NCI-H526 (cell line): ENCODE measurements at regions not wholly inside any gene's neighbourhood (a gene's known extent, or its start where the extent isn't known, plus 50 kb on each side); places are given as distances from the start of the nearest gene placed in this dataset.
A peak's percentile ranks its signal among the peaks of the same experiment; 100 is the strongest.

Source experiments
- DNase-seq, 2 experiments: peaks; one replicate each; lab custom pipeline; 2025; lab: John Stamatoyannopoulos, UW

GRCh38 chr1:193348769-193349535, 162.5 kb upstream of the B3GALT2 start:
- DNase-seq: no peak

DNA sequence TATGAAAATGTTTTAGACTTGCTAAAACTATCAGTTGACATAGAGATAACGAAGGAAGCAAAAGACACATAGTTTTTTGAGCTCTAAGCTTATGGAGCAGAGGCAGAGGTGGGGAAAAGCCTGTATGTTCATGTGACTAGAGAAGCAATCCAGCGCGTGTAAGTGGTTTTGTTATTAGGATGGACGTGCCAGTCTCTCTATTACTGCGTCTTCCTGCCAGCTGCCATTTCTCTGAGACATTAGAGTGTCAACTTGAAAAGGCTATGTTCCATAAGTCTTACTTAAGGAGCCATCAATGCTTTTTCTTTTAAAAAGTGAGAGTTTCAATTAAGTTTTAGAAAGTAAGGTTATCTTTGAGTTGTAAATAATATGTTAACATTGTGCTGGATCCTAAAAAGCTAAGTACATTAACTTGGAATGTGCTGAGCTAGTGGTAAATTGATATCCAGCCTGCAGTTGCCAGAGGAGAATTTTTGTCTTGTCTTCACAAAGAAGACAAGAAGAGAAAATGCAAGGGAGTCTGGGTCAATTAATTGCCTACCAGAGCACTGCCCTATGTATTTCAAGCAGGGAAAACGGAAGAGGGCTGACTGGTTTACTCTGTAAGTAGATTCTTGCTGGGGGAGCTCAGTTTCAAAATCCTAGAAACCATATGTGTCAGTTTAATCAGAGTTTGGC, 161.8 kb upstream of the B3GALT2 start:
- DNase-seq: no peak

- no peak for DNase-seq
These were observed 159.7 kb upstream of the B3GALT2 start for GRCh38 chr1:193346085-193346484.

- no peak for DNase-seq
These were observed 156.4 kb upstream of the B3GALT2 start for GRCh38 chr1:193342811-193343210.

GRCh38 chr1:193340331-193340730, 153.9 kb upstream of the B3GALT2 start:
- no peak for DNase-seq

DNA sequence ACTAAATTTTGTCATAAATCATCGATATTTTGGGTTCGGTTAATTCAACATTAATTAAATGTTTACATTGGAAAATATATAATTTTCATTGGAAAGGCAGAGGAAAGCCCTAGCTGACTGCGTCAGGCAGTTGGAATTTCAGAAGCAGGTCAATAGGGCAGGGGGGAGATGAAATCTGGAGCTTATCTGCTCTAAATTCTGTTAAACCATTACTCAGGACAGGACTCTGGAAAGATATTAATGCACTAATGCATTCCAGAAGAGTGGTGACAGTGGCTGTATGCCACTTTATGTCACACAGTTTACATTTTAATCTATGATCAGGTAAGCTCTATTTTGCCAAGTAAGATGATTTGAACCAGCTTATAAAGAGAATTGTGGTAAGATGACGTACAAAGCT, 153.0 kb upstream of the B3GALT2 start:
- DNase-seq: no peak

DNA sequence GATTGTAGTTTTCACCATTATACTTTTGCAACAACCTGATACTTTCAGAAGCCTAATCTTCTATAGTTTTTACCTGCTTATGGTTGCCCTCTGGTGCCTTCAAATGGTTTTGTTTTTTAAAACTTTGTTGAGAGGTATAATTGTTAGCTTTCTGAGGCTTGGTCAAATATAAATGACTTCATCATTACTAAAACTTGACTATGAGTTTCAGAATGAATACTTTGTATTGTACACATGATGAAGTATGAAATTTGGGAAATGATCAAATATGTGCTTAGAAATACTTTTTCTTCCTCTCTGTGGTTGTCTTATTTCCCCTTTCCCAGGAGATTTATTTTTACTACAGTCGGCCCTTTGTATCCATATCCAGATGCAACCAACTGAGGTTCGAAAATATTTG, 151.8 kb upstream of the B3GALT2 start:
- no peak for DNase-seq

DNA sequence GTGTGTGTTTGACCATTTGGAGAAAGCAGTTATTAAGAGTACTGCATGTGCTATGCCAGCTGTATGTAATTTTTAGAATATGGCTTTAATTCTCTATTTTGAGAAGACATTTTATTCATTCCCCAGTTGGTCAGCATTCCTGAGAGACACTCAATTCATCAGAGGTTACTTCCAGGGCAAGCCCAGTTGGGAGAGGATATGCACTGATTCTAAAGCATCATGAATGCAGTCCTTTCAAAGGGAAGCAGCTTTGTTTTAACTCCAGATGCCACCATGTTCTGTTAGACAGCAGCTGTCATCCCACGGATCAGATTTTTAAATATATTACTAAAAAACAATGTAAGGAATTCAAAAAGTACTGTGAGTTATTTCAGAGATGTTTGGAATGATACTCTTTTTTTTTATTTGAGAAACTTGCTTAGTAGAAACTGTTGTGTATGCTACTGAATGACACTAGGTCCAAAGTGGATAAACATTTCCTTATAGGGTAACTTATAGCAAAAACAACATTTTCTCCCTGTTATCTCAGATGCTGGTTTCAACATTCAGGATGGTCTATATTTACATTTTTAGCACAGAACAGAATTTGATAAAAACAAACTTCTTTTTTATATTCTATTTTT, 149.5 kb upstream of the B3GALT2 start:
- DNase-seq: no peak

DNA sequence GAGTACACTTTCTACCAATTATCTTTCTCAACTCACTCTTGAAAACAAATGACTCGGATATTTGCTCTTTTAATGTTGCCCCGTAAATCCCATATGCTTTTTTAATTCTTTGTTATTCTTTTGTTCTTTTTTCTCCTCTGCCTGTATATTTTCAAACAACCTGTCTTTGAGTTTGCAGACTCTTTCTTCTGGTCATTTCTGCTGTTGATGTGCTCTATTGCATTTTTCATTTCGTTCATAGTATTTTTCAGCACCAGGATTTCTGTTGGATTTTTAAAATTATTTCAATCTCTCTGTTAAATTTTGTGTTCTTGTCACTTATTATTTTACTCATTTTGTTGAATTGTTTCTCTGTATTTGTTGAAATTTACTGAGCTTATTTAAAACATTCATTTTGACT, 146.8 kb upstream of the B3GALT2 start:
- DNase-seq: no peak

DNA sequence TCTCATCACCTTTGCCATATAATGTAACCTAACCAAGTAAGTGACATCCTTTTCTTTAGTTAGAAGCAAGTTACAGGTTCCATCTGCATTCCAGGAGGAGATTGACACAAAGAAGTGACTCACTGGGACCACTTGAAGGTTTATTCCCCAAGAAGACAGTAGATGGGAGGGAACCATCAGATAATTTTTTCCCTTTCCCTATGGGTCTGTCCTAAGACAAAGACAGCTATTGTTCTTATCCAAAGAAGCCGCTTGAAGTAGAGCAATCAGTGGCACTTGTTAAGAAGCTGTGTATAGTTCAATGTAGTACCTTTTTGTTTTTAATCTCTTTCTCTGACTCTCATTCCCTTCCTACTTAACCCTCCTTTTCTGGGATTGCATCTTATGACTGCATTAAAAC, 139.9 kb upstream of the B3GALT2 start:
- no peak for DNase-seq

DNA sequence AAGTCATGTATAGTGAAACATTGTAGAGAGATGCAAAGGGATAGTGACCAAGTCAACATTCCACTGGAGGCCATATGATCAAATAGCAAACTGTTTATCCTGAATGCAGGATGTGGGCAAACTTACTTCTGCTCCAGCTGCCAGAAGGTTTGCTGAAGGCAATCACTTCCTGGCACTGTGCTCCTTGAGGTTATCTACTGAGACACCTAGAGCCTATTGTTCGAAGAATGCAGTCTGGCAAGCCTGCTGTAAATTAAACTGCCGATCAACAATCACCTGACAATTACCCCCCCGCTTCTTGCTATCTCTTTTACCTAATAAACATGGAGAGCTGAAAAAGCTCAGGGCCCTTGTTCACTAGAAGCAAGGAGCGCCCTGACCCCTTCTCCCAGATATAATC, 139.4 kb upstream of the B3GALT2 start:
- no peak for DNase-seq

GRCh38 chr1:193325042-193325441, 138.6 kb upstream of the B3GALT2 start:
- DNase-seq: no peak

DNA sequence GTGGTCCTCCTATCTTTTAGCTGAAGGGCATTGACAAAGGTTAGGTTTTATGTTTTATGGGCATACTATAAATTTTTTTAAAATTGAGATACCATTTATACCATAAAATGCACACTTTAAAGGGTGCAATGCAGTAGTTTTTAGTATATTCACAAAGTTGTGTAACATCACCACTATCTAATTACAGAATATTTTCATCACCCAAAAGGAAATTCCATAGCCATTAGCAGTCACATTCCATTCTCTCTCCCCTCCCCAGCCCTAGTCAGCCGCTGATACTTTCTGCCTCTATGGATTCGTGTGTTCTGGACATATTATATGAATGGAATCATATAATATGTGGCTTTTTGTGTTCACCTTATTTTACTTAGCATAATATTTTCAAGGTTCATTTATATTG, 135.8 kb upstream of the B3GALT2 start:
- DNase-seq: no peak

- DNase-seq: no peak
These were observed 134.9 kb upstream of the B3GALT2 start for GRCh38 chr1:193321242-193321840.

- no peak for DNase-seq
These were observed 133.9 kb upstream of the B3GALT2 start for GRCh38 chr1:193320270-193320669.

DNA sequence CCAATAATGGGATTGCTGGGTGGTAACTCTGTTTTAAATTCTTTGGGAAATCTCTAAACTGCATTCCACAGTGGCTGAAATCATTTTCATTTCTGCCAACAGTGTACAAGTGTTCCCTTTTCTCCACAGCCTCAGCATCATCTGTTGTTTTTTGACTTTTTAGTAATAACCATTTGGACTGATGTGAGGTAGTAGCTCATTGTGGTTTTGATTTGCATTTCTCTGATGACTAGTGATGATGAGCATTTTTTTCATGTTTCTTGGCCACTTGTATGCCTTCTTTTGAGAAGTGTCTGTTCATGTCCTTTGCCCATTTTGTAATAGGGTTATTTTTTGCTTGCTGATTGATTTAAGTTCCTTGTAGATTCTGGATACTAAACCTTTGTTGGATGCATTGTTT, 131.9 kb upstream of the B3GALT2 start:
- DNase-seq: no peak

DNA sequence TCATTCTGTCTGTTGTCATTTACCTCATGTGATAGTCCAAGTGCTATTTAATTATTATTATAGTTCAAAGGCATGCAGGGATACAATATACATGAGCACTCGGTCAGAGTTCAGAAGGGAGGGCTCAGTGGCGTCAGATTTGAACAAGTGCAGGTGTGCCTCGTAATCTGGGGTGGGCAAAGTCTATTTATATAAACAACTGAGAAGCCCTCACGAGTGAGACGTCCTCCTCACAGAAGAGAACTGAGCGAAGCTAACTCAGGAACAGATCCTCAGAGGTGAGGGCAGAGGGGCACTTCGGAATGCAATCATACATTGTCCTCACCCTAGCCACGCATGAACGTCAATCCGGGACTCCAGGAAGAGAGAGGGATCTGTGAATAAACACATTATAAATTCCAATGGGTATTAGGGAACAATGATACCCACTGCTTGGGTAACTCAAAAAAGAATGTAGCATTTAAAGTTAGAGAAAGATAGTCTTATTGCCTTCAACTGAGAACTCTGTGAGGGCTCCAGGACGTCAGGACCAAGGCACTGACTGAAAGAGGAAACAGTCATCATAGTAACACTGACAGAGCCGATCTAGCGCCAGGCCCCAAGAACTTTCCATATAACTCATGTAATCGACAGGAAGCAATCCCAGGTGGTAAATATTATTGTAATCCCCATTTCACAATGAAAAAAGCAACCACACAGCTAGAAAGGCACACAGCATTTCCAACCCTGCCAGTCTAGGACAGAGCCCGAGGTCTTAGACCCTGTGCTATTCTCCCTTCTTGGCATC, 127.1 kb upstream of the B3GALT2 start:
- DNase-seq: no peak

- no peak for DNase-seq
These were observed 126.0 kb upstream of the B3GALT2 start for GRCh38 chr1:193312432-193312831.

GRCh38 chr1:193311226-193311948, 125.0 kb upstream of the B3GALT2 start:
- no peak for DNase-seq

DNA sequence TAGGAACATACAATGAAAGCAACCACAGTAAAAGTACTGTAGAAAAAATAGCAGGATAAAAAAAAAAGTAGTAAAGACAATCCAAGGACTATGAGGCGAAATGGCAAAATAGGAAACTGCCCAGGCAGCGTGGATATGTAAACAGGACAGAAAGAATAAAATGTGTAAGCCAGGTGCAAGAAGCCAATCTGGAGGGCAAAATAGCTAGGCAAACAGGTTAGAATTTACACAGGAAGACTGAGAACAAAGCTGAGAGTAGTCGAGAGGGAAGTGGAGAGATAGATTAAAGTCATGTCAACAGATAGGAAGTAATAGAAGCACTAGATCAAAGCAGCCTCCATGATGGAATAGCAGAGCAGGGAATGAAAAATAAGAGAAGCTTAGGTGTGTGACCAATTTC, 124.2 kb upstream of the B3GALT2 start:
- peak in 1 of 2 experiments; percentile 7 for DNase-seq

DNA sequence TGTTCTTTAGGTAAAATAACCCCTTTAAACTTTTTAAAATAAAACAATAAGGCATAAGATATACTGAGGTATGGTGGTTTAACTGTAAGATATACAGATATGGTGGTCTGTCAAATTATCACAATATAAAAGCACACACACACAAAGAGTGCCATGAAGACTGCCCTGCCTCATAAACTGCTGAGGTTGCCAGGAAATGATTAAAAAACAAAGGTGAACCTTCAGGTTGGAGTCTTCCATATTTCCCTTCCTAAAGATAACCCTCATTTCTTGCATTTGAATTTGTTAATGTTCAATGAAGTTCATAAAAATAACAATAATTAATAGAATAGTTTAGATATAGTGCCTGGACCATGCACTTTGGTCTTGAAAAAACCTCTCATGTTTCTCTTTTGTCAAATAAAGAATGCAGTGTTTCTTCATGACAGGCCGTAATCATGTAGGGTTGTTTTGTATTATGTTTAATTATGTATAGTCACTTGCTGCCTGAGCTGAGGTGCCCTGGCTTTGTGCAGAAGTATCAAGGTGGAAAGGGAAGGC, 123.6 kb upstream of the B3GALT2 start:
- DNase-seq: no peak
